Common myeloid progenitor, CD34-positive (primary cell): ENCODE measurements at regions not wholly inside any gene's neighbourhood (a gene's known extent, or its start where the extent isn't known, plus 50 kb on each side); places are given as distances from the start of the nearest gene placed in this dataset.

Source experiments
- CTCF ChIA-PET: fragments of 350-600 bp; sonication (Branson Sonifier 250); formaldehyde crosslinking; loops from one replicate; lab custom pipeline; 2021; ENCODE audit warnings: antibody characterized with exemption; lab: Charles Lee
- POLR2A ChIA-PET: fragments of 350-600 bp; sonication (Branson Sonifier 250); formaldehyde crosslinking; loops from one replicate; lab custom pipeline; 2021; ENCODE audit warnings: antibody characterized with exemption; lab: Charles Lee
- DNase-seq, 3 donors: peaks; one replicate each; pipeline versions ENCODE4 v3.0.0 to v3.0.0-alpha.2; 2013
- H3K27ac ChIP-seq, 2 experiments: 1 replicate in 1 of 2; 2 replicates in 1 of 2; pipeline ENCODE4 v1.7.0; 2013; ENCODE audit warnings: inconsistent platforms in 2 of 2, low read length in 2 of 2, mild to moderate bottlenecking in 2 of 2, low read depth in 1 of 2, moderate library complexity in 1 of 2; ENCODE audit not compliant: severe bottlenecking in 2 of 2, insufficient read depth in 1 of 2, poor library complexity in 1 of 2
- H3K27me3 ChIP-seq, 5 experiments: replicated peaks in 2 of 5; 1 replicate in 3 of 5; 2 replicates in 2 of 5; pipeline versions ENCODE4 v1.6.1 to v1.7.0; 2013; ENCODE audit warnings: low read length in 4 of 5, mild to moderate bottlenecking in 2 of 5, moderate library complexity in 2 of 5, inconsistent platforms in 1 of 5; ENCODE audit not compliant: insufficient read depth in 5 of 5, control insufficient read depth in 4 of 5
- H3K36me3 ChIP-seq, 4 experiments: 1 replicate in 2 of 4; 2 replicates in 2 of 4; pipeline versions ENCODE4 v1.6.1 to v1.7.0; 2013; ENCODE audit warnings: low read length in 3 of 4, control low read depth in 1 of 4, mild to moderate bottlenecking in 1 of 4; ENCODE audit not compliant: control insufficient read depth in 4 of 4, insufficient read depth in 4 of 4
- H3K4me1 ChIP-seq, 4 experiments: 1 replicate in 3 of 4; 2 replicates in 1 of 4; pipeline versions ENCODE4 v1.6.1 to v1.7.1; 2013; ENCODE audit warnings: low read length in 3 of 4, mild to moderate bottlenecking in 3 of 4, control low read depth in 1 of 4, inconsistent platforms in 1 of 4, moderate library complexity in 1 of 4; ENCODE audit not compliant: control insufficient read depth in 4 of 4, insufficient read depth in 4 of 4; ENCODE audit errors: control extremely low read depth in 1 of 4
- H3K4me3 ChIP-seq, 7 experiments: 1 replicate in 4 of 7; 2 replicates in 3 of 7; pipeline versions ENCODE4 v1.5.1 to v1.7.0; 2013; ENCODE audit warnings: mild to moderate bottlenecking in 7 of 7, low read length in 6 of 7, moderate library complexity in 6 of 7, inconsistent platforms in 2 of 7, low read depth in 2 of 7, control low read depth in 1 of 7; ENCODE audit not compliant: insufficient read depth in 4 of 7, control insufficient read depth in 1 of 7; ENCODE audit errors: extremely low read depth in 1 of 7
- H3K9me3 ChIP-seq, 5 experiments: 1 replicate in 4 of 5; 2 replicates in 1 of 5; pipeline versions ENCODE4 v1.6.1 to v1.7.1; 2013; ENCODE audit warnings: low read length in 4 of 5, mild to moderate bottlenecking in 2 of 5, inconsistent platforms in 1 of 5, low read depth in 1 of 5, moderate library complexity in 1 of 5; ENCODE audit not compliant: control insufficient read depth in 4 of 5, insufficient read depth in 2 of 5; ENCODE audit errors: control extremely low read depth in 1 of 5
- WGBS: methylation state at CpG from one replicate; pipeline ENCODE4 v1.1.5; 2013; ENCODE audit not compliant: insufficient coverage; 5-methylcytosine and 5-hydroxymethylcytosine counted together

GRCh38 chr15:93294896-93295295, 205.9 kb upstream of the RGMA start:
- DNase-seq: no peak
- H3K4me1 ChIP-seq: peaks cover 0 to 8% (median 2%) of the 10 kb centered on the region in 4 experiments
- H3K27ac ChIP-seq: no peak overlapping the region
- H3K4me3 ChIP-seq: no peak overlapping the region
- POLR2A ChIA-PET: no interaction called here
- no CpG with 5 or more reads among the region's 1 CpG for WGBS
- CTCF ChIA-PET: no interaction called here
- H3K36me3 ChIP-seq: no peaks in the 10 kb centered on the region
- H3K9me3 ChIP-seq: no peaks in the 10 kb centered on the region
- no peaks in the 10 kb centered on the region for H3K27me3 ChIP-seq

GRCh38 chr15:93294066-93294465, 205.1 kb upstream of the RGMA start:
- DNase-seq: no peak
- POLR2A ChIA-PET: no interaction called here
- Histone ChIP-seq H3K36me3 (no peaks in the 10 kb centered on the region), H3K27ac (no peak overlapping the region), H3K4me3 (no peak overlapping the region), H3K27me3 (no peaks in the 10 kb centered on the region), H3K4me1 (peaks cover 0 to 13% (median 4%) of the 10 kb centered on the region in 4 experiments), H3K9me3 (no peaks in the 10 kb centered on the region)
- no CpG with 5 or more reads among the region's 1 CpG for WGBS
- CTCF ChIA-PET: no interaction called here

DNA sequence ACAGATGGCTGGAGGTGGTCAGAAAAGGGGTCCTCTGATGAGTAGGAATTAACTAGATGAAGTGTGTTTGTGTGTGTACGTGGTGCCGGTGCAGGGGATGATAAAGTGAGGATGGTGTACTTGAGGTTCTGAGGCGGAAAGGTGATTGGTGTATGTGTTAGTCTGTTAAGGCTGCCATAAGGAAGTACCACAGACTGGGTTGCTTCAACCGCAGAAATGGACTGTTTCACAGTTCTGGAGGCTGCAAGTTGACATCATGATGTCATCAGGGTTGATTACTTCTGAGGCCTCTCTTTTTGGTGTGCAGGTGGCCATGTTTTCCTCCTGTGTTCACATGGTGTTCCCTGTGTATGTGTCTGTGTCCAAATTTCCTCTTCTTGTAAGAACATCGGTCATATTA, 202.4 kb upstream of the RGMA start:
- no peaks in the 10 kb centered on the region for H3K36me3 ChIP-seq
- CTCF ChIA-PET: no interaction called here
- no peak for DNase-seq

GRCh38 chr15:93290618-93290946, 201.6 kb upstream of the RGMA start:
- no CpG with 5 or more reads among the region's 4 CpGs for WGBS
- Histone ChIP-seq H3K27ac (no peak overlapping the region), H3K4me1 (peaks cover 0 to 14% (median 4%) of the 10 kb centered on the region in 4 experiments), H3K9me3 (no peaks in the 10 kb centered on the region), H3K27me3 (peaks cover 0 to 2% (median 0%) of the 10 kb centered on the region in 5 experiments), H3K36me3 (no peaks in the 10 kb centered on the region), H3K4me3 (no peak overlapping the region)
- no peak for DNase-seq
- CTCF ChIA-PET: no interaction called here
- POLR2A ChIA-PET: no interaction called here

More for the DNA sequence above, 202.4 kb upstream of the RGMA start:
- H3K9me3 ChIP-seq: no peaks in the 10 kb centered on the region
- peaks cover 0 to 2% (median 0%) of the 10 kb centered on the region in 5 experiments for H3K27me3 ChIP-seq
- peaks cover 0 to 14% (median 4%) of the 10 kb centered on the region in 4 experiments for H3K4me1 ChIP-seq
- WGBS: 95% methylated on average over 3 of the region's 5 CpGs
- no peak overlapping the region for H3K27ac ChIP-seq
- no peak overlapping the region for H3K4me3 ChIP-seq
- POLR2A ChIA-PET: no interaction called here

- H3K9me3 ChIP-seq: no peaks in the 10 kb centered on the region
- H3K4me1 ChIP-seq: peaks cover 0 to 14% (median 4%) of the 10 kb centered on the region in 4 experiments
- H3K27me3 ChIP-seq: peaks cover 0 to 2% (median 0%) of the 10 kb centered on the region in 5 experiments
- H3K36me3 ChIP-seq: no peaks in the 10 kb centered on the region
- peak; percentile 14 to 68 (median 52) for DNase-seq
- peak overlapping the region in 1 of 7 experiments; percentile 7 for H3K4me3 ChIP-seq
- ChIA-PET POLR2A (no interaction called here), CTCF (no interaction called here)
- WGBS: 8% methylated on average over 6 of the region's 10 CpGs
- no peak overlapping the region for H3K27ac ChIP-seq
Observed at GRCh38 chr15:93289941-93290617, 201.1 kb upstream of the RGMA start.

DNA sequence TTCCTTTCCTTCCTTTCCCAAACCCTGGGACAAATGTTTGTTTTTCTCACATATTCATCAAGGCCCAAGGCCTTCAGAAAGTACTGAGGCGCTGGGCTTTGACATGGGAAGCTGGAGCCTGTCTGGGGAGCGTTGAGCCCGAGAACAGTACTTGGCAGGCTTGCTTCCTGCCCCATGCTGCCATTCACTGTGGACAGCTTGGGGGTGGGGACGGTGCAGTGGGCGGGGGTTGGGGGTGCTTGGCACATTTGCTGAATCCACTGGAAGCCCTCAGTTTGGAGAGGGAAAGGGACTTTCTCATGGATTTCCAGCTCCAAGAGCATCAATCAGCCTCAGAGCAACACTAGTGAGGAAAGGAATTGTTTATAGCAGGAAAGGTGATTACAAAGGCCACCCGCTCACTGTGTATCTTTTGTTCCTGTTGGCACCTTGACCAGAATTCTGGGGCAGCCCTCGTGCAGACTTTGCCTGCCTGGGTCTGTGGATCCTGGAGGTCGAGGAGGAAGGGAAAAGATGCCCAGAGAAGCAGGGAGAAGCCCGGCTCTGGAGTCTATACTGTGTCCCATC, 199.8 kb upstream of the RGMA start:
- no peaks in the 10 kb centered on the region for H3K9me3 ChIP-seq
- ChIA-PET CTCF (no interaction called here), POLR2A (no interaction called here)
- H3K4me1 ChIP-seq: peaks cover 0 to 14% (median 4%) of the 10 kb centered on the region in 4 experiments
- peaks cover 0 to 2% (median 0%) of the 10 kb centered on the region in 5 experiments for H3K27me3 ChIP-seq
- H3K27ac ChIP-seq: no peak overlapping the region
- 97% methylated on average over 5 of the region's 9 CpGs for WGBS
- DNase-seq: no peak
- H3K4me3 ChIP-seq: no peak overlapping the region
- no peaks in the 10 kb centered on the region for H3K36me3 ChIP-seq

GRCh38 chr15:93286446-93286845, 197.4 kb upstream of the RGMA start:
- ChIA-PET CTCF (interaction anchor here (1.0 kb wide), 1 partner anchor 489 kb away, joined by 3 read pairs; no protein-coding TSS in a partner anchor), POLR2A (no interaction called here)
- Histone ChIP-seq H3K36me3 (no peaks in the 10 kb centered on the region), H3K27me3 (peaks cover 0 to 5% (median 3%) of the 10 kb centered on the region in 5 experiments), H3K4me1 (peaks cover 0 to 12% (median 4%) of the 10 kb centered on the region in 4 experiments), H3K9me3 (no peaks in the 10 kb centered on the region), H3K4me3 (no peak overlapping the region), H3K27ac (no peak overlapping the region)
- 100% methylated on average over 1 of the region's 1 CpG for WGBS
- DNase-seq: no peak
